Muscle layer of duodenum (tissue), 2 donors: ENCODE measurements at regions not wholly inside any gene's neighbourhood (a gene's known extent, or its start where the extent isn't known, plus 50 kb on each side); places are given as distances from the start of the nearest gene placed in this dataset.

Experiments used
- H3K27ac ChIP-seq: one replicate; pipeline ENCODE4 v1.7.0; 2013; ENCODE audit warnings: mild to moderate bottlenecking, low read length
- H3K27me3 ChIP-seq: one replicate; pipeline ENCODE4 v1.7.0; 2013; ENCODE audit warnings: low read depth, mild to moderate bottlenecking, control low read depth, low read length
- H3K36me3 ChIP-seq, 2 donors: one replicate each; pipeline ENCODE4 v1.7.0; 2013; ENCODE audit warnings: low read length in 2 of 2, control low read depth in 1 of 2, mild to moderate bottlenecking in 1 of 2; ENCODE audit not compliant: insufficient read depth in 2 of 2, control insufficient read depth in 1 of 2
- H3K4me1 ChIP-seq, 2 donors: one replicate each; pipeline ENCODE4 v1.7.0; 2013; ENCODE audit warnings: low read length in 2 of 2, mild to moderate bottlenecking in 2 of 2, control low read depth in 1 of 2, moderate library complexity in 1 of 2; ENCODE audit not compliant: insufficient read depth in 2 of 2, control insufficient read depth in 1 of 2
- H3K4me3 ChIP-seq, 2 donors: one replicate each; pipeline ENCODE4 v1.7.0; 2013; ENCODE audit warnings: low read length in 2 of 2, low read depth in 1 of 2, mild to moderate bottlenecking in 1 of 2
- H3K9me3 ChIP-seq, 2 donors: one replicate each; pipeline ENCODE4 v1.7.0; 2013; ENCODE audit warnings: low read length in 2 of 2, control low read depth in 1 of 2, mild to moderate bottlenecking in 1 of 2; ENCODE audit not compliant: control insufficient read depth in 1 of 2
- donor health status: healthy.

DNA sequence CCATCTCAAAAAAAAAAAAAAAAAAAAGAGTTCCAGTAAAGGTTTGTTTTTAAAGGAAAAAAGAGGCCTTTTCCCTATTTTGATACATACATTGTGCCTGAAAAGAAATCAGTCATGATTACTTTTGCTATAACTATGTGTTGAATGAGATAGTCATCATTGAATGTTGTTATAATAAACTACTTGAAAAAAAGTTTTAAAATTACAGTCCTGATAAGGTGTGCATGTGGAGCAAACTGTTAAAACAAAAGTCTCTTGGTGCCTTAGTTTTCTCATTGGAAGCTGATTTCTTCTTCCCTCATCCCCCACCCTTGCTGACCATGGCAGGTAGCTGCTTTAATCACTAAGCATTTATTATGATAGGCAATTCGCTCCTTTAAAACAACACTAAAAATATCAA lies 172.3 kb upstream of the TBCA start:
- H3K27ac ChIP-seq, result no peak overlapping the region
- no peaks in the 10 kb centered on the region for H3K4me1 ChIP-seq
- H3K36me3 ChIP-seq, result no peaks in the 10 kb centered on the region
- H3K27me3 ChIP-seq, result peaks cover 5% of the 10 kb centered on the region
- H3K4me3 ChIP-seq, result no peak overlapping the region
- no peaks in the 10 kb centered on the region for H3K9me3 ChIP-seq

DNA sequence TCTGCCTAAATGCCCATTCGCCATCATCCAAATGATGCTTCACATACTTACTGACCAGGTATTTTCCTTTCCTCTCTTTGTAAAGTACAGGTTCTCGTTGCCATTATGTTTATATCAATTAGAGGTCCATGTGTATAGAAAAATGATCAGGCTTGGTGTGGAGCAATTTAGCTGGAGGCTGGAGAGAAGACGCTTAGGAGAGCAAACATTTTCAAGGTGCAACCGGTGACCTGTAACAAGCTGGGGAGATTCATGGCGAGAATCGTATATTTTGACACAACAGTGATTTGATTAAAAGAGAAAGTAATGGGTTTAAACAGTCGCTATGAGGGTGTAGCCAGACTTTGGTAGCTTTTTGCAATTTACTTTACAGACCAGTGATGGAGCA lies 170.9 kb upstream of the TBCA start:
- Histone ChIP-seq H3K27ac (no peak overlapping the region), H3K9me3 (no peaks in the 10 kb centered on the region), H3K4me3 (no peak overlapping the region), H3K4me1 (no peaks in the 10 kb centered on the region), H3K27me3 (peaks cover 5% of the 10 kb centered on the region), H3K36me3 (no peaks in the 10 kb centered on the region)

DNA sequence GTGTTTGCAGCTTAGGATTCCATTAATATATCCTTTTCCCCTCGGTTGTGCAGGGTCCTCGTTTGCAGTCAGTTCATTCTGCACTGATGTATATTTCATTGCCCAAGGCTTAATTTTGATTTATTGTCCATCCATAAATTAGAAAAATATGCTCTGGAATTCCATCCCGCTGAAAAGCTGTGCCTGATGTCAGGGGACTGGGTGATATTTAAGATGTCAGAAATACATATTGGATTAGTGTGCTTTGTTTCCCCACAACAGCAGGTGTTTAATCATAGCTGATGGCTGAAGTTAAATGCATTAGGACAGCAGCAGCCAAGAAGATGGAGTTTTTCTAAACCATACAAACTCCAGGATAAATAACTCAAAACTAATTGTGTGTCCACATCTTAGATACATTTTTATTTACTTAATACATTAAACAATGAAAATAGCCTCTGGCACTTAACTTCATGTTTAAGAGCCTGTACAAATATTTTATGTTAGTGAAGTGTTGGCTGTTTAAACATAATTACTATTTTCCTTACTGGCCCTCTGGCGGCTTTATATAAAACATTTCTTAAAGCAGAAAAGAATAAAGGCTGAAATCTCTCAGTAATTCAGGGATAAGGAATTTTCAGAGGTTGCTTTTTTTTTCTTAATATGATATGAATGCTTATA lies 170.4 kb upstream of the TBCA start:
- H3K27me3 ChIP-seq, result peaks cover 5% of the 10 kb centered on the region
- H3K27ac ChIP-seq, result no peak overlapping the region
- H3K4me1 ChIP-seq, result no peaks in the 10 kb centered on the region
- H3K9me3 ChIP-seq, result no peaks in the 10 kb centered on the region
- H3K36me3 ChIP-seq, result no peaks in the 10 kb centered on the region
- H3K4me3 ChIP-seq, result no peak overlapping the region

DNA sequence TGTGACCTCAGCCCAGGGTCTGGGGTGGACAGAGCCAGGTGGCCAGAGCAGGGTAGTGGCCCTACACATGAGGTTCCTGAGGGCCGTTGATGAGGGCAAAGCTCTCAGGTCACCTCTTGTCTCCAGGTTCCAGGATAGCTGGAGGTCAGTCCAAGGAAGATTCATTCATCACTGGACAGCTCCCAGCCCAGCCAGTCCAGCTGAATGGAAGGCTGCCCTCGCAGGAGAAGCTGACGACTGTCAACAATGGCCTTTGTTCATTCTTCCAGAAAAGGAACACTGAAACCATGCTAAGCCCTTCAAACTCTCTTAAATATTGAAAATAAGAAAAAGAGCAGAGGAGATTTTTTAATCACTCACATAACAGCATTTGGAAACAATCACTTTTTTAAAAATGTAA lies 169.7 kb upstream of the TBCA start:
- no peaks in the 10 kb centered on the region for H3K4me1 ChIP-seq

DNA sequence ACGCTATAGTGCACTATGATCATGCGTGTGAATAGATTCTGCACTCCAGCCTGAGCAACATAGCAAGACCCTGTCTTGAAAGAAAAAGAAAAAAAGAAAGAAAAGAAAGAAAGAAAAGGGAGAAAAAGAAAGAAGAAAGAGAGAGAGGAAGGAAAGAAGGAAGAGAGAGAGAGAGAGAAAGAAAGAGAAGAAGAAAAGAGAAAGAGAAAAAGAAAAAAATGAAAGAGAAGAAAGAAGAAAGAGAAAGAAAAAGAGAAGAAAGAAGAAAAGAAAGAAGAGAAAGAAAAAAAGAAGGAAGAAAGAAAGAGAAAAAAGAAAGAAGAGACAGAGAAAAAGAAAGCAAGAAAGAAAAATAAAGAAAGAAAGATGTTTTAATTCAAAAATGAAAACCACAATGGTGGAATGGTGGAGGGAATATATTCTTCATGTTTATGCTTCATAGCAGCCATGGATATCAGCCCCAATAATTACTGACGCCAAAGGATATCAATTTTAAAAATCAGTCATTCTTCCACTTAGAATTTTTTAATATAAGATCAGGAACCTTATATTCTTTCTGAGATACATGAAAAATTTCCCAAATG lies 168.7 kb upstream of the TBCA start:
- Histone ChIP-seq H3K27ac (no peak overlapping the region), H3K27me3 (peaks cover 5% of the 10 kb centered on the region), H3K9me3 (no peaks in the 10 kb centered on the region)

More for the DNA sequence above, 169.7 kb upstream of the TBCA start:
- Histone ChIP-seq H3K36me3 (no peaks in the 10 kb centered on the region), H3K9me3 (no peaks in the 10 kb centered on the region), H3K27ac (no peak overlapping the region), H3K27me3 (peaks cover 5% of the 10 kb centered on the region), H3K4me3 (no peak overlapping the region)

DNA sequence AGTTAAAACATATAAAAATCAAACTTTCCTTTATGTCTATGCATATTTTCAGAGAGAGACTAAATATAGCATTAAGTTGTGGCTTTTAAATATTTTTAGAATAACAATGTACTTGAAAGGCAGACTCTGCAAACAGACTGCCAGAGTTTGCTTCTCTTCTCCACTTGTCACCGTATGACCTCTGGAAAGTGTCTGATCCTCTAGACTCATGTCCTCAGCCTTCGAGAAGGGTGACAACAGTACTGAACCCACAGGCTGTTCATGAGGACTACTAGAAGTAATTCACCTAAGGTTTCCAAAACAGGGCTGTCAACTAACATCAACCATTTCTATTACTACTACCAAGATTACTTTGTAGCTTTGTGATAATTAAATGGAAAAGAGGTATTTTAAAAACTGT lies 167.7 kb upstream of the TBCA start:
- H3K9me3 ChIP-seq, result no peaks in the 10 kb centered on the region
- H3K36me3 ChIP-seq, result no peaks in the 10 kb centered on the region
- peaks cover 5% of the 10 kb centered on the region for H3K27me3 ChIP-seq
- H3K4me1 ChIP-seq, result no peaks in the 10 kb centered on the region
- H3K4me3 ChIP-seq, result no peak overlapping the region
- H3K27ac ChIP-seq, result no peak overlapping the region

More for the DNA sequence above, 168.7 kb upstream of the TBCA start:
- Histone ChIP-seq H3K4me3 (no peak overlapping the region), H3K36me3 (no peaks in the 10 kb centered on the region), H3K4me1 (no peaks in the 10 kb centered on the region)

DNA sequence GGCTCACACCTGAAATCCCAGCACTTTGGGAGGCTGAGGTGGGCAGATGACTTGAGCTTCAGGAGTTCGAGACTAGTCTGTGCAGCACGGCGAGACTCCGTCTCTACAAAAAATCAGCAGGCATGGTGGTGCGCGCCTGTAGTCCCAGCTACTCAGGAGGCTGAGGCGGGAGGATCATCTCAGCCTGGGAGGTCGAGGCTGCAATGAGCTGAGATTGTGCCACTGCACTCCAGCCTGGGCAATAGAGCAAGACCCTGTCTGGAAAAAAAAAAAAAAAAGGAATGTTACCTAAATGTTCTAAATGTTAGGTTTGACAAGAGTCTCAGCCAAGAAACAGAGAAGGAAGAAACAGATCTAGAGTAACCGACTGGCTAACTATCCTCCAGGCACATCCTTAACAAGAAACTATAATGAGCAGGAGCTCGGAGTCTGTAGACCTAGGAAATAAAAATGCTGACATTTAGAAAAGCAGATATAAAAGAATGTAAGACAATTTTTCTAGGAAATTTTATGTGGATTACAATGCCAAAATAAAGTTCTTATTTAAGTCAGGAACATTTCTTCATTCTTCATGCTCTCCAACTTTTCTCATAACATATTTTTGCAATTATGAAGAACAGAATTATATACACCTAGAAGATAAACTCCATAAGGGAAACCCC lies 166.6 kb upstream of the TBCA start:
- H3K27me3 ChIP-seq, result peaks cover 5% of the 10 kb centered on the region
- no peaks in the 10 kb centered on the region for H3K4me1 ChIP-seq
- no peak overlapping the region for H3K4me3 ChIP-seq
- no peaks in the 10 kb centered on the region for H3K36me3 ChIP-seq
- no peaks in the 10 kb centered on the region for H3K9me3 ChIP-seq
- no peak overlapping the region for H3K27ac ChIP-seq

DNA sequence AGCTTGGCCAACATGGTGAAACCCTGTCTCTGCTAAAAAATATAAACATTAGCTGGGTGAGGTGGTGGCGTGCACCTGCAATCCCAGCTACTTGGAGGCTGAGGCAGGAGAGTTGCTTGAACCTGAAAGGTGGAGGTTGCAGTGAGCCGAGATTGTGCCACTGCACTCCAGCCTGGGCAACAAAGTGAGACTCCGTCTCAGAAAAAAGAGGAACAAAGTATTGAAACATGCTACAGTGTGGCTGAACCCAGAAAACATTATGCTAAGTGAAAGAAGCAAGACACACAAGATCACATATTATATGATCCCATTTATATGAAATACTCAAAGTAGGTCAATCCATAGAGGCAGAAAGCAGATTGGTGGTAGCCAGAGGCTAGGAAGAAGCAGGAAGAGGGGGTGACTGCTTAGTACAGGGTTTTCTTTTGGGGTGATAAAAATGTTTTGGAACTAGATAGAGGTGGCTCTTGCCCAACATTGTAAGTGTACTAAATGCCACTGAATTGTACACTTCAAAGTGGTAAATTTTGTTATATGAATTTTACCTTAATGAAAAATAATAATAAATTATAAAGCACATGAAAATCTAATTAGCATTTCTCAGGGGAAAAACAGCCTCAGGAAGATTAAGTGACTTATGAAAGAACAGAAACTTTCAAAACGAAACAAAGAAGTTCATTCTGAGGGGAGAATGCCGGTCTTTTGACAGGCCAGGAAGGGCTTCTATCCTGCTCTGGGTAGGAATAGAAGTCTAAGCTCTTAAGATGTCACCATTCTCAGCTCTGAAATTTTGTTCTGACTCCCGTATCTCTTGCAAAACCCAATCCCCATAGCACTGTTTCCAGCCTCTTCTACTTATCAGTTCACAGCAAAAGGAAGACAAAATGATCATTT lies 161.1 kb upstream of the TBCA start:
- no peaks in the 10 kb centered on the region for H3K4me1 ChIP-seq
- H3K27ac ChIP-seq, result no peak overlapping the region
- no peaks in the 10 kb centered on the region for H3K36me3 ChIP-seq
- no peak overlapping the region for H3K4me3 ChIP-seq
- no peaks in the 10 kb centered on the region for H3K9me3 ChIP-seq
- no peaks in the 10 kb centered on the region for H3K27me3 ChIP-seq

DNA sequence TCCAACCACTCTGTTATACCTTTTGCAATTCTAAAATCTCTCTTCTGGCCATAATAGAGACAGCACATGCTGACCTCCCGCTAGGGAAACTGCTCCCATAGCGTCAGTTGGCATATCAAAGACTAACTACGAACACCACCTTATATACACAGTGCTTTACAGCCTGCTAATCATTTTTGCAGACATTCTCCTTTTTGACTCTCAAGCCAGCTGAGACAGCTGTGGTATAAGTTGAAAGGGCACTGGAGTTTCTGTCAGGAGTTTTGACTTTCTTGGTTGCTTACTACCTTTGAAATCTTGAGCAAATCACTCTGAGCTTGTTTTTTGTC lies 160.2 kb upstream of the TBCA start:
- Histone ChIP-seq H3K27ac (no peak overlapping the region), H3K27me3 (no peaks in the 10 kb centered on the region), H3K4me3 (no peak overlapping the region), H3K36me3 (no peaks in the 10 kb centered on the region), H3K4me1 (no peaks in the 10 kb centered on the region), H3K9me3 (no peaks in the 10 kb centered on the region)

DNA sequence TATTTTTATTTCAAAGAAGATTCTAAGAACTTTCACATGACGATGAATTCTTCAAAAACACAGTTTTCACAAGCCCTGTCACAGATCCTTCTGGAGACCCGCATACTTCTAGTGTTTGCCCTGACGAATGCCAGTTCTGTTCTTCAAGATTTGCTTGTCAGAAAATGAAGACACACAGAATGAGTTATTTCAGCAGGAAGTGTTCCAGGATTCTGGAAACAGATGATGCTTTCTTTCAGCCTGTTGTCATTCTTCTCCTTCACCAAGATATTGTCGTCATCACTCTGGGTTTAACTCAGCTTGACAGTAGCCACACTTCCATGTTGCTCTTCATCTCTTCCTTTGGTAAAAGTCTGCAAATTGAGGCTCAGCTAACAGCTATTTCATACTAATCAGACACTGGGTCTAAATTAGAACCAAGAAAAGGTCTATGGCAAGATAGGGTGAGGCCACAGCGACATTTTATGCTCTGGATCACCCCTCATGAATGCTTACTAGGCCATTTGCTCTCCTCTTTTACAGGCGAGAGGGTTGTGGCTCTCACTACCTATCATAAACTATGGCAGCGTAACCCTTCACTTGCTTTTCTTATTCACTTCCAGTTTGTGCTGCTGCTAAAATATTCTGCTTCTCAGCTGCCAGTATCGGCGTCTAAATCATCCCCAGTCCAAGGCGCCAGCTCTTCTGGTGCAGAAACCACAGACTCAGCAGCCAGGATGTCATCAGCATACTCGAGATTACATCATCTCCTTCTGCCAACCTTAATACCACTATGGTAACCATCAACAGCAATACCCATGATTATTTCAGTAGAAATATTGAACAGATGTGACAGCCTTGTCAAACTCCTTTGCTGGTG lies 159.6 kb upstream of the TBCA start:
- no peak overlapping the region for H3K27ac ChIP-seq
- H3K4me1 ChIP-seq, result no peaks in the 10 kb centered on the region
- no peak overlapping the region for H3K4me3 ChIP-seq
- no peaks in the 10 kb centered on the region for H3K27me3 ChIP-seq
- H3K36me3 ChIP-seq, result no peaks in the 10 kb centered on the region
- no peaks in the 10 kb centered on the region for H3K9me3 ChIP-seq
